Stimulated activated CD4-positive, alpha-beta T cell treated with anti-CD3 and anti-CD28 coated beads, TNF-alpha, amount 100 ng/mL, for 48 hours (primary cell): ENCODE measurements at regions not wholly inside any gene's neighbourhood (a gene's known extent, or its start where the extent isn't known, plus 50 kb on each side); places are given as distances from the start of the nearest gene placed in this dataset.
"Not testable (repeated sequence)": the region's sequence is repeated elsewhere in the genome, so short reads cannot be mapped to it uniquely, and the experiment has no call there.

Experiments used
- DNase-seq, 3 donors: peaks; one replicate each; pipeline ENCODE4 v3.0.0-alpha.2; 2020; ENCODE audit warnings: low read depth in 3 of 3

- no peak for DNase-seq
Observed at GRCh38 chr9:88280816-88281382, 107.3 kb upstream of the SPIN1 start.

- DNase-seq = no peak
Observed at GRCh38 chr9:88278036-88278435, 110.2 kb upstream of the SPIN1 start.

GRCh38 chr9:88274078-88274477 is 114.2 kb upstream of the SPIN1 start:
- no peak for DNase-seq

GRCh38 chr9:88272986-88273385 is 115.3 kb upstream of the SPIN1 start:
- DNase-seq = no peak

GRCh38 chr9:88270413-88270812 is 117.8 kb upstream of the SPIN1 start:
- no peak for DNase-seq

GRCh38 chr9:88268886-88269285 is 119.4 kb upstream of the SPIN1 start:
- DNase-seq = no peak

- no peak for DNase-seq
Observed at GRCh38 chr9:88267283-88267682, 121.0 kb upstream of the SPIN1 start.

- no peak for DNase-seq
Observed at GRCh38 chr9:88266416-88266815, 121.8 kb upstream of the SPIN1 start.

GRCh38 chr9:88259001-88259400 is 120.7 kb upstream of the SPATA31C2 start:
- no peak for DNase-seq

GRCh38 chr9:88258601-88259000 is 120.3 kb upstream of the SPATA31C2 start:
- no peak for DNase-seq

- no peak for DNase-seq
Observed at GRCh38 chr9:88258024-88258423, 119.7 kb upstream of the SPATA31C2 start.

- DNase-seq = no peak
Observed at GRCh38 chr9:88256216-88256615, 117.9 kb upstream of the SPATA31C2 start.

- DNase-seq = not testable (repeated sequence)
Observed at GRCh38 chr9:88255806-88256205, 117.5 kb upstream of the SPATA31C2 start.

GRCh38 chr9:88251903-88252302 is 113.6 kb upstream of the SPATA31C2 start:
- no peak for DNase-seq

- no peak for DNase-seq
Observed at GRCh38 chr9:88243736-88244135, 105.5 kb upstream of the SPATA31C2 start.

- no peak for DNase-seq
Observed at GRCh38 chr9:88242879-88243278, 104.6 kb upstream of the SPATA31C2 start.

GRCh38 chr9:88237991-88238571 is 99.8 kb upstream of the SPATA31C2 start:
- DNase-seq = no peak

- no peak for DNase-seq
Observed at GRCh38 chr9:88237479-88237961, 99.2 kb upstream of the SPATA31C2 start.

GRCh38 chr9:88236511-88237478 is 98.5 kb upstream of the SPATA31C2 start:
- DNase-seq = no peak

- no peak for DNase-seq
Observed at GRCh38 chr9:88235615-88236014, 97.3 kb upstream of the SPATA31C2 start.

- no peak for DNase-seq
Observed at GRCh38 chr9:88234114-88234513, 95.8 kb upstream of the SPATA31C2 start.

- no peak for DNase-seq
Observed at GRCh38 chr9:88233091-88233490, 94.8 kb upstream of the SPATA31C2 start.

GRCh38 chr9:88230612-88231011 is 92.3 kb upstream of the SPATA31C2 start:
- no peak for DNase-seq
